Lung (tissue), 11 donors: ENCODE measurements at regions not wholly inside any gene's neighbourhood (a gene's known extent, or its start where the extent isn't known, plus 50 kb on each side); places are given as distances from the start of the nearest gene placed in this dataset.

Experiments
- ATAC-seq: fragments of 200-7000 bp; cut with Tn5 transposase; one replicate; pipeline ENCODE4 v1.9.1; 2020; ENCODE audit warnings: moderate number of reproducible peaks; ENCODE audit not compliant: insufficient read depth, low FRiP score
- DNase-seq, 3 donors: peaks; one replicate each; pipeline ENCODE4 v3.0.0-alpha.2; 2013 to 2017
- H3K27ac ChIP-seq, 2 donors: one replicate each; pipeline ENCODE4 v1.5.1; 2013; ENCODE audit warnings: mild to moderate bottlenecking in 2 of 2, moderate library complexity in 2 of 2, control low read depth in 1 of 2, inconsistent platforms in 1 of 2, low read depth in 1 of 2, low read length in 1 of 2
- H3K27me3 ChIP-seq, 3 donors: one replicate each; pipeline ENCODE4 v1.5.1; 2013; ENCODE audit warnings: low read length in 2 of 3; ENCODE audit not compliant: control insufficient read depth in 3 of 3, insufficient read depth in 3 of 3
- H3K36me3 ChIP-seq, 4 donors: one replicate each; pipeline ENCODE4 v1.5.1; 2013; ENCODE audit warnings: low read length in 4 of 4, mild to moderate bottlenecking in 1 of 4, moderate library complexity in 1 of 4; ENCODE audit not compliant: control insufficient read depth in 4 of 4, insufficient read depth in 4 of 4
- H3K4me1 ChIP-seq, 5 donors: one replicate each; pipeline ENCODE4 v1.5.1; 2013; ENCODE audit warnings: low read length in 5 of 5, mild to moderate bottlenecking in 2 of 5, moderate library complexity in 1 of 5; ENCODE audit not compliant: control insufficient read depth in 5 of 5, insufficient read depth in 5 of 5
- H3K4me3 ChIP-seq: one replicate; pipeline ENCODE4 v1.5.1; 2013; ENCODE audit warnings: mild to moderate bottlenecking, control low read depth, moderate library complexity
- H3K9ac ChIP-seq, 2 donors: one replicate each; pipeline ENCODE4 v1.5.1; 2013; ENCODE audit warnings: low read length in 2 of 2, control low read depth in 1 of 2; ENCODE audit not compliant: insufficient read depth in 1 of 2
- H3K9me3 ChIP-seq, 4 donors: one replicate each; pipeline ENCODE4 v1.5.1; 2013; ENCODE audit warnings: low read length in 3 of 4, mild to moderate bottlenecking in 1 of 4, moderate library complexity in 1 of 4; ENCODE audit not compliant: control insufficient read depth in 4 of 4, insufficient read depth in 3 of 4
- CTCF ChIP-seq: IDR thresholded peaks from 2 replicates; pipeline ENCODE4 v1.5.1; 2012; ENCODE audit warnings: mild to moderate bottlenecking; ENCODE audit errors: control extremely low read depth, extremely low read depth
- WGBS, 2 donors: extraction: QIAGEN DNeasy Blood & Tissue Kit; methylation state at CpG; one replicate each; pipeline ENCODE4 v1.1.7; 2013; 5-methylcytosine and 5-hydroxymethylcytosine counted together
- donor health status: control.
- donor health status: control.
- donor health status: Bipolar disorder and iron deficiency.
- donor health status: healthy.
- donor health status: DM: yes; HTN: yes; CAD: no.

GRCh38 chr13:57270493-57270892, 103.5 kb downstream of the PRR20E start:
- TF ChIP-seq CTCF, result no peak
- Histone ChIP-seq H3K9me3 (no peaks in the 10 kb centered on the region), H3K27ac (no peak overlapping the region), H3K9ac (no peak overlapping the region), H3K27me3 (no peaks in the 10 kb centered on the region), H3K36me3 (no peaks in the 10 kb centered on the region), H3K4me1 (no peaks in the 10 kb centered on the region), H3K4me3 (no peak overlapping the region)
- no peak for DNase-seq
- no peak for ATAC-seq

- no peak for ATAC-seq
- TF ChIP-seq CTCF, result no peak
- Histone ChIP-seq H3K4me3 (no peak overlapping the region), H3K9ac (no peak overlapping the region), H3K27me3 (no peaks in the 10 kb centered on the region), H3K36me3 (no peaks in the 10 kb centered on the region), H3K27ac (no peak overlapping the region), H3K9me3 (peaks cover 0 to 2% (median 0%) of the 10 kb centered on the region in 4 donors), H3K4me1 (no peaks in the 10 kb centered on the region)
- no peak for DNase-seq
- 94 to 96% methylated on average over 49 of the region's 49 CpGs for WGBS, 2 donors
Observed at GRCh38 chr13:57286511-57287098, 119.6 kb downstream of the PRR20E start.

GRCh38 chr13:57302604-57303003, 135.6 kb downstream of the PRR20E start:
- Histone ChIP-seq H3K9me3 (no peaks in the 10 kb centered on the region), H3K27me3 (no peaks in the 10 kb centered on the region), H3K36me3 (no peaks in the 10 kb centered on the region), H3K9ac (no peak overlapping the region), H3K27ac (no peak overlapping the region), H3K4me1 (no peaks in the 10 kb centered on the region), H3K4me3 (no peak overlapping the region)
- 44 to 55% methylated on average over 1 of the region's 1 CpG for WGBS, 2 donors
- DNase-seq (no peak), ATAC-seq (no peak)
- TF ChIP-seq CTCF, result no peak

GRCh38 chr13:57311009-57311586, 144.1 kb downstream of the PRR20E start:
- no peak for DNase-seq

More at GRCh38 chr13:57311009-57311586, 144.1 kb downstream of the PRR20E start:
- 62 to 89% methylated on average over 15 of the region's 15 CpGs for WGBS, 2 donors
- TF ChIP-seq CTCF, result no peak
- H3K9ac ChIP-seq, result no peak overlapping the region
- peaks cover 0 to 3% (median 0%) of the 10 kb centered on the region in 4 donors for H3K9me3 ChIP-seq
- H3K4me1 ChIP-seq, result no peaks in the 10 kb centered on the region
- no peaks in the 10 kb centered on the region for H3K27me3 ChIP-seq
- H3K27ac ChIP-seq, result no peak overlapping the region
- no peak for ATAC-seq
- no peaks in the 10 kb centered on the region for H3K36me3 ChIP-seq
- no peak overlapping the region for H3K4me3 ChIP-seq
